HG02798 (cell line): ENCODE measurements at regions not wholly inside any gene's neighbourhood (a gene's known extent, or its start where the extent isn't known, plus 50 kb on each side); places are given as distances from the start of the nearest gene placed in this dataset.
"Not testable (repeated sequence)": the region's sequence is repeated elsewhere in the genome, so short reads cannot be mapped to it uniquely, and the experiment has no call there.

Experiments used
- ATAC-seq: cut with Tn5 transposase; IDR thresholded peaks from one replicate; pipeline ENCODE4 v1.9.1; 2021; ENCODE audit warnings: mild to moderate bottlenecking; ENCODE audit not compliant: unreplicated experiment, poor library complexity

GRCh38 chr7:142579946-142580345, 169.3 kb upstream of the PRSS1 start:
- peak; percentile 26 for ATAC-seq

GRCh38 chr7:142575351-142575750, 173.9 kb upstream of the PRSS1 start:
- ATAC-seq: not testable (repeated sequence)

GRCh38 chr7:142571581-142571980, 177.7 kb upstream of the PRSS1 start:
- ATAC-seq: no peak

- ATAC-seq: no peak
Measured at GRCh38 chr7:142569851-142570250, 179.4 kb upstream of the PRSS1 start.

GRCh38 chr7:142568435-142569097, 180.7 kb upstream of the PRSS1 start:
- no peak for ATAC-seq

- no peak for ATAC-seq
Measured at GRCh38 chr7:142567201-142568075, 181.8 kb upstream of the PRSS1 start.

GRCh38 chr7:142566271-142566670, 183.0 kb upstream of the PRSS1 start:
- no peak for ATAC-seq

GRCh38 chr7:142564125-142564524, 185.1 kb upstream of the PRSS1 start:
- not testable (repeated sequence) for ATAC-seq

- ATAC-seq: no peak
Measured at GRCh38 chr7:142563470-142563869, 185.8 kb upstream of the PRSS1 start.

GRCh38 chr7:142562688-142563087, 186.6 kb upstream of the PRSS1 start:
- ATAC-seq: no peak

- not testable (repeated sequence) for ATAC-seq
Measured at GRCh38 chr7:142561396-142561795, 187.9 kb upstream of the PRSS1 start.

GRCh38 chr7:142560770-142561169, 188.5 kb upstream of the PRSS1 start:
- not testable (repeated sequence) for ATAC-seq

- ATAC-seq: no peak
Measured at GRCh38 chr7:142560166-142560565, 189.1 kb upstream of the PRSS1 start.

GRCh38 chr7:142557971-142558582, 191.2 kb upstream of the PRSS1 start:
- ATAC-seq: peak; percentile 89

- no peak for ATAC-seq
Measured at GRCh38 chr7:142556740-142557139, 192.5 kb upstream of the PRSS1 start.

GRCh38 chr7:142554560-142555532, 194.4 kb upstream of the PRSS1 start:
- no peak for ATAC-seq

GRCh38 chr7:142553216-142553615, 196.1 kb upstream of the PRSS1 start:
- ATAC-seq: no peak

GRCh38 chr7:142548978-142549377, 200.3 kb upstream of the PRSS1 start:
- ATAC-seq: no peak

- no peak for ATAC-seq
Measured at GRCh38 chr7:142546452-142546851, 202.8 kb upstream of the PRSS1 start.

GRCh38 chr7:142542942-142543341, 206.3 kb upstream of the PRSS1 start:
- no peak for ATAC-seq
